Calu3 (cell line): ENCODE measurements at regions not wholly inside any gene's neighbourhood (a gene's known extent, or its start where the extent isn't known, plus 50 kb on each side); places are given as distances from the start of the nearest gene placed in this dataset.

Experiments used
- BruUV-seq: library from RNA; stranded (reverse); fragments of 400-500 nt; replicated peaks from 2 replicates; lab custom pipeline; 2021; lab: Mats Ljungman, UMichigan
- CTCF ChIA-PET: fragments of 300-600 bp; sonication (Branson Sonifier 250); formaldehyde crosslinking; loops from one replicate; lab custom pipeline; 2022; ENCODE audit warnings: antibody characterized with exemption; lab: Charles Lee
- DNase-seq: peaks from one replicate; pipeline ENCODE4 v3.0.0; 2022
- H3K27ac Mint-ChIP-seq: one replicate; pipeline ENCODE4 v1.8.0; 2022; ENCODE audit warnings: mixed read lengths; ENCODE audit not compliant: unreplicated experiment
- H3K27me3 Mint-ChIP-seq: one replicate; pipeline ENCODE4 v1.8.0; 2022; ENCODE audit warnings: mixed read lengths; ENCODE audit not compliant: unreplicated experiment
- H3K36me3 Mint-ChIP-seq: one replicate; pipeline ENCODE4 v1.8.0; 2022; ENCODE audit warnings: mild to moderate bottlenecking, moderate library complexity, mixed read lengths; ENCODE audit not compliant: insufficient read depth, unreplicated experiment
- H3K4me1 Mint-ChIP-seq: one replicate; pipeline ENCODE4 v1.8.0; 2022; ENCODE audit warnings: mild to moderate bottlenecking, low read depth, mixed read lengths; ENCODE audit not compliant: unreplicated experiment
- H3K4me3 Mint-ChIP-seq: one replicate; pipeline ENCODE4 v1.8.0; 2022; ENCODE audit warnings: mild to moderate bottlenecking, low read depth, moderate library complexity, mixed read lengths; ENCODE audit not compliant: unreplicated experiment
- H3K9me3 Mint-ChIP-seq: one replicate; pipeline ENCODE4 v1.8.0; 2022; ENCODE audit warnings: low read depth, mixed read lengths; ENCODE audit not compliant: unreplicated experiment
- intact Hi-C: fragments of 100-400 bp; cut with micrococcal nuclease; formaldehyde crosslinking; loops from one replicate; pipeline ENCODE4 v1.10.0; 2022; ENCODE audit not compliant: unreplicated experiment
- TF ChIP-seq, protein P1 (sequence below): fragments of 200-600 bp; IDR thresholded peaks from one replicate; pipeline ENCODE4 v1.8.0; 2022; ENCODE audit warnings: antibody characterized with exemption; ENCODE audit not compliant: unreplicated experiment

DNA sequence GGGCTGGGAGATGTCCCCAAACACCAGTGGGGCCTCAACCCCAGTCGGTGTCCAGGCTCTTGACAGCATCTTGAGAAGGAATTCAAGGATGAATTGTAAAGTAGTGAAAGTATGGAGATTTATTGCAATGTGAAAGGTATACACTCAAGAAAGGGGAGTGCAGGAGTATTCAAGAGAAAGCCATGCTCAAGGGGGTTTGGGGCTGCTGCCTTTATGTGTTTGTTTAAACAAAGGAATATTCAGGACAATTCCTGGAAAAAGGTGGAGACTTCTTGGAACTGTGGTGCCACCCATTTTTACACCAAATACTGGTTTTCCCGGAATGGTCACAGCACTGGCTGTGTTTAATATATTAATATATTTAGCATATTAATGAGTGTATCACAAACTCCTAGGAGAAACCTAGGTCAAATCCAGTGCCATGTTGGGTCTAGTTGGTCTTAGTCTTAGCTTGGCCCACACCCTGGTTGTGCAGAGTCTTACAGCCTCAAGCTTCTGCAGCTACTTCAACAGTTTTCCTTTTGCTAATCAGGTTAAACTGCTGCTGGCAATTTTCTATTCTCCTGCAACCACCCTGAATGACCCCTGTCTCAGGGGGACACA lies 138.5 kb upstream of the TMTC4 start:
- H3K27ac Mint-ChIP-seq, result no peak overlapping the region
- no peaks in the 10 kb centered on the region for H3K27me3 Mint-ChIP-seq
- no peak for DNase-seq
- no peaks in the 10 kb centered on the region for H3K9me3 Mint-ChIP-seq
- H3K4me1 Mint-ChIP-seq, result no peaks in the 10 kb centered on the region
- no peak overlapping the region for H3K4me3 Mint-ChIP-seq
- intact Hi-C loops, result no loop called here
- TF ChIP-seq, protein P1, sequence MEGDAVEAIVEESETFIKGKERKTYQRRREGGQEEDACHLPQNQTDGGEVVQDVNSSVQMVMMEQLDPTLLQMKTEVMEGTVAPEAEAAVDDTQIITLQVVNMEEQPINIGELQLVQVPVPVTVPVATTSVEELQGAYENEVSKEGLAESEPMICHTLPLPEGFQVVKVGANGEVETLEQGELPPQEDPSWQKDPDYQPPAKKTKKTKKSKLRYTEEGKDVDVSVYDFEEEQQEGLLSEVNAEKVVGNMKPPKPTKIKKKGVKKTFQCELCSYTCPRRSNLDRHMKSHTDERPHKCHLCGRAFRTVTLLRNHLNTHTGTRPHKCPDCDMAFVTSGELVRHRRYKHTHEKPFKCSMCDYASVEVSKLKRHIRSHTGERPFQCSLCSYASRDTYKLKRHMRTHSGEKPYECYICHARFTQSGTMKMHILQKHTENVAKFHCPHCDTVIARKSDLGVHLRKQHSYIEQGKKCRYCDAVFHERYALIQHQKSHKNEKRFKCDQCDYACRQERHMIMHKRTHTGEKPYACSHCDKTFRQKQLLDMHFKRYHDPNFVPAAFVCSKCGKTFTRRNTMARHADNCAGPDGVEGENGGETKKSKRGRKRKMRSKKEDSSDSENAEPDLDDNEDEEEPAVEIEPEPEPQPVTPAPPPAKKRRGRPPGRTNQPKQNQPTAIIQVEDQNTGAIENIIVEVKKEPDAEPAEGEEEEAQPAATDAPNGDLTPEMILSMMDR, result no peak
- CTCF ChIA-PET, result no interaction called here
- no TSS peak for BruUV-seq
- H3K36me3 Mint-ChIP-seq, result no peaks in the 10 kb centered on the region

DNA sequence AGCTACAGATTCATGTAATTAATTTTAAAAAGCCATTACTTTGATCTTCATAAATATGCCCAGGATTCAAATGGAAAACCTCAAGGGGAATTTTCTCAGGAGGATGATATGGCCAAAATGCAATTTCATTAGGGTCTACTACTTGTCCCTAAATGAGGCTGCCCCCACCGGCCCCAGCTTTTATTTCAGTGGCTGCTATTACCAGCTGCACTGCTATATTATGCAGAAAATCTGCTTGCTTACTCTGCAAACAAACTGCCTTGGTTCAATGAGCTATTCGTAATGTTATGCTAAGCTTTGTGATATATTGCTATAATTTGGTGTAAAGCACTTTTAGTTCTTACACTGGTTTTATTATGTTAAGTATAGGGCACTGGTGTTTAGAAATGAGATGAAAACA lies 137.3 kb upstream of the TMTC4 start:
- no peak overlapping the region for H3K27ac Mint-ChIP-seq
- no peaks in the 10 kb centered on the region for H3K9me3 Mint-ChIP-seq
- H3K4me3 Mint-ChIP-seq, result no peak overlapping the region
- TF ChIP-seq, protein P1, result no peak
- H3K27me3 Mint-ChIP-seq, result no peaks in the 10 kb centered on the region
- intact Hi-C loops, result no loop called here
- no peaks in the 10 kb centered on the region for H3K4me1 Mint-ChIP-seq
- CTCF ChIA-PET, result no interaction called here
- no peaks in the 10 kb centered on the region for H3K36me3 Mint-ChIP-seq
- no TSS peak for BruUV-seq
- no peak for DNase-seq

DNA sequence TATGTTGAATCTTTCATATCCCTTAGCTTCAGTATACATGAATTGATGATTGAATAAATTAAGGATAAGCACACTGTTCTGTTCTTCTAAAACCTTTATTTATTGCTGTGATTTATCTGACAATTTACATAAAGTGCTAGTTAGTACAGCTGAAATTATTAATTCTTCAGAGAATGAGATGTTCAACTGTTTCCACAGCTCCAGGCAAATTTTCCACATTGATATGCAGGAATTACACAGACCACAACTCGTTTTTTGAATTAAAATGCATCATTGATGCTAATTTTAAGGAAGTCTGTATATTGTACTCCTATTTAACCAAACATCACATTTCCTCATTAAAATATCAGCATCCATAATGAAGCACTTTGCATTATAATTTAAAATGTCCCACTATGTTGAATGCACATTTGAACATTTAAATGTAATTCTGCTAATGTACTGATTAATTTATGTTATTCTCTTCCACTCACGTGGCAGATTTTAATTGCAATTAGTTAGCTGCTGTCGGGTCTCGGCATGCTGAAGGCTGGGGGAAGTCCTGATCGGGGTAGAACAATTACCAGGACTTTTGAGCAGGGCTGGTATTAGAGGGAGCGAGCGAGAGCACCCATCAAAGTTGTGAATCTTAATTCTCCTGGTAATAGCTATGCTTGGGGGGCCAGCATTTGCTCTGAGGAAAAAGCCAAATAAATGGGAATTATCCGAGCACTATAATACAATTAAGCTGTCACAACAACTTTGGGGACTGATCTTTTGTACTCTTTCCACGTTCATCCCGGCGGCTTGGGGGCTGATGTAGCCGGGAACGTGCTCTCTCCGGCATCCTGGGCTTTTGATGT lies 136.7 kb upstream of the TMTC4 start:
- no peak for DNase-seq
- no peaks in the 10 kb centered on the region for H3K4me1 Mint-ChIP-seq
- intact Hi-C loops, result no loop called here
- no TSS peak for BruUV-seq
- no peak overlapping the region for H3K4me3 Mint-ChIP-seq
- TF ChIP-seq, protein P1, result no peak
- no peaks in the 10 kb centered on the region for H3K36me3 Mint-ChIP-seq
- H3K27me3 Mint-ChIP-seq, result no peaks in the 10 kb centered on the region
- H3K9me3 Mint-ChIP-seq, result no peaks in the 10 kb centered on the region
- CTCF ChIA-PET, result no interaction called here
- H3K27ac Mint-ChIP-seq, result no peak overlapping the region

DNA sequence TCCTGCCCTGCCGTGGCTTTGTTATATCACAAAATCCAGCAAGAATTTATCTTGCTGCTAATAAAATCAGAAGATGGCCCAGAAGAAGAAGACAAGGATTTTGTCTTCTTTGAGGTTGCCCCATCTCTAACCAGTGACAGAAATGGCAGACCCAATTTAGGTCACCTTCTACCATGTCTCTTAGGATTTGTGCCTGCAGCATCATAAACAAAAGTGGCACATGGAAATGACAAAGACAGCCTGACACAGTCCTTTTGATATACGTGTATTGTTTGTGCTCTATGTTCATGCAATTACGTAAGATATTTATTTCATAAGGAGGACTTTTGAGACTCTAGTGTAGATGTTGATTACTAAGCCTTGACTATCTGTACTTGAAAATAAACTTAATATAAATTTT lies 135.9 kb upstream of the TMTC4 start:
- no peaks in the 10 kb centered on the region for H3K4me1 Mint-ChIP-seq
- H3K36me3 Mint-ChIP-seq, result no peaks in the 10 kb centered on the region
- H3K9me3 Mint-ChIP-seq, result no peaks in the 10 kb centered on the region
- H3K27me3 Mint-ChIP-seq, result no peaks in the 10 kb centered on the region
- no peak overlapping the region for H3K4me3 Mint-ChIP-seq
- intact Hi-C loops, result no loop called here
- no TSS peak for BruUV-seq
- TF ChIP-seq, protein P1, result no peak
- CTCF ChIA-PET, result no interaction called here
- no peak overlapping the region for H3K27ac Mint-ChIP-seq
- no peak for DNase-seq
